Duodenal mucosa (tissue), 2 donors: ENCODE measurements at regions not wholly inside any gene's neighbourhood (a gene's known extent, or its start where the extent isn't known, plus 50 kb on each side); places are given as distances from the start of the nearest gene placed in this dataset.

Experiments used
- H3K27ac ChIP-seq: one replicate; pipeline ENCODE4 v1.7.0; 2013; ENCODE audit warnings: low read depth, low read length
- H3K27me3 ChIP-seq, 2 donors: one replicate each; pipeline ENCODE4 v1.7.0; 2013; ENCODE audit warnings: low read length in 2 of 2, control low read depth in 1 of 2; ENCODE audit not compliant: insufficient read depth in 2 of 2, control insufficient read depth in 1 of 2
- H3K36me3 ChIP-seq, 2 donors: one replicate each; pipeline ENCODE4 v1.7.0; 2013; ENCODE audit warnings: low read length in 2 of 2, control low read depth in 1 of 2; ENCODE audit not compliant: insufficient read depth in 2 of 2, control insufficient read depth in 1 of 2
- H3K4me1 ChIP-seq, 2 donors: one replicate each; pipeline ENCODE4 v1.7.0; 2013; ENCODE audit warnings: low read length in 2 of 2, control low read depth in 1 of 2; ENCODE audit not compliant: insufficient read depth in 2 of 2, control insufficient read depth in 1 of 2
- H3K4me3 ChIP-seq, 2 donors: one replicate each; pipeline ENCODE4 v1.7.0; 2013; ENCODE audit warnings: low read length in 2 of 2, low read depth in 1 of 2
- H3K9ac ChIP-seq, 2 donors: one replicate each; pipeline ENCODE4 v1.7.0; 2013; ENCODE audit warnings: low read length in 2 of 2, low read depth in 1 of 2
- H3K9me3 ChIP-seq, 2 donors: one replicate each; pipeline ENCODE4 v1.7.0; 2013; ENCODE audit warnings: low read length in 2 of 2, control low read depth in 1 of 2; ENCODE audit not compliant: control insufficient read depth in 1 of 2

DNA sequence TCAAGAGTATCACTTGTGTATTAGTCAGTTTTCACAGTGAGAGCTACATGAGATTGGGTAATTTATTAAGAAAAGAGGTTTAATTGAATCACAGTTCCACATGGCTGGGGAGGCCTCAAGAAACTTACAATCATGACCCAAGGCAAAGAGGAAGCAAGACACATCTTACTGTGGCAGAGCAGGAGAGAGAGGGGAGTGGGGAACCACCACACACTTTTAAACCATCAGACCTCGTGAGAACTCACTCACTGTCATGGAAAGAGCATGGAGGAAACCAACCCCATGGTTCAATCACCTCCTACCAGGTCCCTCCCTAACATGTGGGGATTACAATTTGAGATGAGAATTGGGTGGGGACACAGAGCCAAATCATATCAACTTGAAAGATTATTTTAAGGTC lies 522.9 kb downstream of the FLRT2 start:
- no peaks in the 10 kb centered on the region for H3K36me3 ChIP-seq
- H3K9me3 ChIP-seq = peaks cover 3 to 6% of the 10 kb centered on the region in 2 donors
- H3K4me1 ChIP-seq = no peaks in the 10 kb centered on the region
- H3K4me3 ChIP-seq = no peak overlapping the region
- H3K27ac ChIP-seq = no peak overlapping the region
- H3K27me3 ChIP-seq = no peaks in the 10 kb centered on the region
- H3K9ac ChIP-seq = no peak overlapping the region

DNA sequence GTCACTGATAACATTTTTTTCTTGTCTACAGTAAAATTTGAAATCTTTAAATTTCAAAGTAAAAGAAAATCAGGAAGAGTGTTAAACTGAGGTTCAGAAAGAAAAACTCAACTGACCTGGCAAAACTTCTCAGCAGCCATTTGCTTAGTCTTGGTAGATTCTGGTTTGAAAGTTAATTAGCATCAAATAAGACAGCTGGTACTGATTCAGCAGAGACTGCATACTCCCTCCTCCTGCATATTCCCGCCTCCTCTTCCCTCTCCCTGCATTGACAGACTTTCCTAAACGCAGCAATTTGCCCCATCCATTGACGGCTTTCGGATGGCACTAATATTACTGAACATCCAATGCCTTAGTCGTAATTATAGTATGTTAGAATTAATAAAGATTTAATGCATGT lies 520.8 kb downstream of the FLRT2 start:
- H3K4me1 ChIP-seq = no peaks in the 10 kb centered on the region
- H3K27me3 ChIP-seq = no peaks in the 10 kb centered on the region
- H3K27ac ChIP-seq = no peak overlapping the region
- no peak overlapping the region for H3K9ac ChIP-seq
- H3K36me3 ChIP-seq = no peaks in the 10 kb centered on the region
- H3K9me3 ChIP-seq = peaks cover 3 to 6% of the 10 kb centered on the region in 2 donors
- no peak overlapping the region for H3K4me3 ChIP-seq

DNA sequence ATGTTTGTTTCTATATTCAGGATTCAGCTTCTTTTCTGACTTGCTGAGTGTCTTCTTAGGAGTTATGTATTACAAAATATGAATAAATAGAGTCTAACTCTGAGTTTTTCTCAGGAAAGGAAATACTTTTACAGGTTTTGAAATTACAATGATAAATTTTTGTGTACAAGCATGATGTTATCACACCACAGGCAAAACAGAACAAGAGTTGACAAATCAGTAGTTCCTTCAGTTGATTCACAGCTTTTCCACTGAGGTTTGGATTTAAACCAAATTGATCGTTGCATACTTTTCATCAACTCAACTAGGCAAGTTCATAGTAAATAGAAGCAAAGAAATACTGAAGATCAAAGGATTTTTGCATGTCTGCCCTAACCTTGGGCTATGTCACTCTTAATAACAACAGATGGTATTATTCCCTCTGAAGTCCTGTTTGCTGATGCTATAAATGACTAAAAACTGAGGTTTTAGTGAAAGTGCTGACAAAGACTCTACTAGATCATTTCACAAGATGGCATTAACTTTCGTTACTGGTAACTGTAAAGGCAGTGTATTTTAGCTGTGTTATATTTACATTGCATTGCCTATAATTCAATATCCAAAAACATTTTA lies 520.2 kb downstream of the FLRT2 start:
- peaks cover 3 to 6% of the 10 kb centered on the region in 2 donors for H3K9me3 ChIP-seq
- H3K27ac ChIP-seq = no peak overlapping the region

DNA sequence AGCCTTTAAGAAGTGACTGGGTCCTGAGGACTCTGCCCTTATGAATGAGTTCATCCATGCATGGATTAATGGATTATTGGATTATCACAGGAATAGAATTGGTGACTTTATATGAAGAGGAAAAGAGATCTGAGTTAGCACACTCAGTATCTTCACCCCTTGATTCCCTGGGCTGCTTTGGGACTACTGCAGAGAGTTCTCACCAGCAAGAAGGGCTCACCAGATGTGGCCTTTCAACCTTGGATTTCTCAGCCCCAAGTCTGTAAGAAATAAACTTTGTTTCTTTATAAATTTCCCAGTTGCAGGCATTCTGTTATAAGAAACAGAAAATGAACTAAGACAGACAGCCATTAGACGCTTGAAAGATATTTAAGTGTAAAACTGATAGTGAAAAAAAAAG lies 509.2 kb downstream of the FLRT2 start:
- Histone ChIP-seq H3K4me3 (no peak overlapping the region), H3K27ac (no peak overlapping the region), H3K9me3 (peaks cover 0 to 3% of the 10 kb centered on the region in 2 donors), H3K27me3 (no peaks in the 10 kb centered on the region), H3K4me1 (no peaks in the 10 kb centered on the region), H3K36me3 (no peaks in the 10 kb centered on the region), H3K9ac (no peak overlapping the region)

More for the DNA sequence above, 520.2 kb downstream of the FLRT2 start:
- Histone ChIP-seq H3K9ac (no peak overlapping the region), H3K27me3 (no peaks in the 10 kb centered on the region), H3K4me1 (no peaks in the 10 kb centered on the region), H3K36me3 (no peaks in the 10 kb centered on the region), H3K4me3 (no peak overlapping the region)

GRCh38 chr14:86038387-86039042 lies 508.6 kb downstream of the FLRT2 start:
- H3K9me3 ChIP-seq = peaks cover 0 to 1% of the 10 kb centered on the region in 2 donors
- H3K27ac ChIP-seq = no peak overlapping the region
- H3K27me3 ChIP-seq = no peaks in the 10 kb centered on the region
- H3K4me1 ChIP-seq = no peaks in the 10 kb centered on the region
- no peaks in the 10 kb centered on the region for H3K36me3 ChIP-seq
- no peak overlapping the region for H3K4me3 ChIP-seq
- no peak overlapping the region for H3K9ac ChIP-seq

GRCh38 chr14:86035882-86036281 lies 505.9 kb downstream of the FLRT2 start:
- H3K9ac ChIP-seq = no peak overlapping the region
- no peaks in the 10 kb centered on the region for H3K27me3 ChIP-seq
- no peaks in the 10 kb centered on the region for H3K36me3 ChIP-seq
- H3K4me1 ChIP-seq = no peaks in the 10 kb centered on the region
- H3K4me3 ChIP-seq = no peak overlapping the region
- no peaks in the 10 kb centered on the region for H3K9me3 ChIP-seq
- no peak overlapping the region for H3K27ac ChIP-seq

DNA sequence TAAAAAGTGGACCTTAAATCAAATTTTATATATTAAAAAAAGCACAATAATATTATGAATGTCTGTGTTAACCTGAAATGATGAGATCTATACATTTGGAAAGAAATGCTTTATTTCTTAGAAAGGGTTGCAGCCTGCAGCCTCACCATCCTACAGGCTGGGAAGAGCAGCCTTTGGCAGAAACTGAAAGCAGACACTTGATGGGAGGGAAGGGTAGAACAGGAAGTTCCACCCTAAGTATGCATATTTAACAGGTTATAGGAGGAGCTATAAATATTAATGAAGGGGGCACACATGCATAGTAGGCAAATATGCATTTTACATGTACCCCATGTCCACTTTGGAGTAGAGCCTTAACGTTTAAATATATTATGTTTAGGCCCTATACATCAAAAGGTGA lies 498.0 kb downstream of the FLRT2 start:
- H3K27me3 ChIP-seq = no peaks in the 10 kb centered on the region

GRCh38 chr14:86027144-86027543 lies 497.2 kb downstream of the FLRT2 start:
- Histone ChIP-seq H3K9ac (no peak overlapping the region), H3K4me3 (no peak overlapping the region), H3K36me3 (no peaks in the 10 kb centered on the region), H3K27ac (no peak overlapping the region), H3K4me1 (no peaks in the 10 kb centered on the region), H3K9me3 (peaks cover 5 to 9% of the 10 kb centered on the region in 2 donors), H3K27me3 (no peaks in the 10 kb centered on the region)

More for the DNA sequence above, 498.0 kb downstream of the FLRT2 start:
- no peaks in the 10 kb centered on the region for H3K4me1 ChIP-seq
- no peak overlapping the region for H3K4me3 ChIP-seq
- H3K9ac ChIP-seq = no peak overlapping the region
- H3K9me3 ChIP-seq = peaks cover 3 to 9% of the 10 kb centered on the region in 2 donors
- H3K27ac ChIP-seq = no peak overlapping the region
- H3K36me3 ChIP-seq = no peaks in the 10 kb centered on the region

DNA sequence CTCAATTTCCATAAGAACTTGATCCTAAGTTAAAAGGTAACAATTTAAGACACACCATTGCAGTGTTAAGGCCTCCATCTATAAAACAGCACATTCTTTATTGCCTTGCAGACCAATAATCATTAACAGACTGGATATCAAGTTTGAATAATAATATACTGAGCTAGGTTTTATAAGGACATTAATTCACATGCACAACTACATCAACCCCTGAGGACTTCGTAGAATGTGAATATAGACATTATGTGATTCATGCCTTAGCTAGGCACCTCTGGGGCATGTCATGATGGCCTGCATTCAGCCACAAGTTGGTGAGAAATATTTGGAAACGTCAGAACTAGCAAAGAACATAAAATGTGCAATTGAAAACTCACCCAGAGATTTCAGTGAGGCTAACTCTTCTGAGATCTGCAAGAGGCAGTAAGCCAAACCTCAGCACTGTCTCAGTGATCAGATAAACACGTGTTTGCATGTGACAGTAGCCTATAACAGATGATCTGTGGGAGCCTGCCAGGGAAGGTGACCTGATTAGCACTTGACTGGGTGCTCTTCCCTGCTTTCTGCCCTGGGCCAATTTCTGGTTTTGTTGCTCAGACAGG lies 492.2 kb downstream of the FLRT2 start:
- Histone ChIP-seq H3K4me1 (no peaks in the 10 kb centered on the region), H3K4me3 (no peak overlapping the region), H3K27me3 (no peaks in the 10 kb centered on the region), H3K27ac (no peak overlapping the region), H3K9ac (no peak overlapping the region), H3K9me3 (peaks cover 0 to 7% of the 10 kb centered on the region in 2 donors), H3K36me3 (no peaks in the 10 kb centered on the region)

DNA sequence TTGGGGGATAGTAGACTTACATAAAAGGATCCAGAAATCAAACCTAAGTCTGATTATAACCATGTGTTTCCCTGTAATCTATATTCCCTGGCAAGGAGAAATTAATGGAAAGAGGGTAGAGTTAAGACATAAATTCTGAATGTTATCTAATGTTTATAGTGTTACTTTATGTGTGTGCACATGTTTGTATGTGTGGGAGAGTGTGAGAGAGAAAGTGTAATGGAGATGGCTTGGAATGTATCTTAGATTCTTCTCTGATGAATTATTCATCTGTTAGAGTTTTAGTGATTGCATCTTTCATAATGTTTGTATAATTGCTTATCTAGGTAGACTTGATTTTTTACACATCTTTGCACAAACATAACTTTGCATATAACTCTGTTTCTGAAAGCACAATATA lies 490.9 kb downstream of the FLRT2 start:
- Histone ChIP-seq H3K4me3 (no peak overlapping the region), H3K27ac (no peak overlapping the region), H3K9me3 (peaks cover 0 to 7% of the 10 kb centered on the region in 2 donors)

More for the DNA sequence above, 490.9 kb downstream of the FLRT2 start:
- Histone ChIP-seq H3K36me3 (no peaks in the 10 kb centered on the region), H3K4me1 (no peaks in the 10 kb centered on the region), H3K27me3 (no peaks in the 10 kb centered on the region), H3K9ac (no peak overlapping the region)
